ENCODE measurements at regions not wholly inside any gene's neighbourhood (a gene's known extent, or its start where the extent isn't known, plus 50 kb on each side); places are given as distances from the start of the nearest gene placed in this dataset.
"Not testable (repeated sequence)": the region's sequence is repeated elsewhere in the genome, so short reads cannot be mapped to it uniquely, and the experiment has no call there.

GRCh38 chr12:73731658-73732057, 806.0 kb upstream of the ATXN7L3B start:
- DNase-seq = no peak

- no peak for DNase-seq
Observed at GRCh38 chr12:73769337-73769736, 768.3 kb upstream of the ATXN7L3B start.

- DNase-seq = no peak
Observed at GRCh38 chr12:73798523-73798922, 739.1 kb upstream of the ATXN7L3B start.

GRCh38 chr12:73815072-73815645, 722.5 kb upstream of the ATXN7L3B start:
- DNase-seq = no peak

GRCh38 chr12:73817161-73817560, 720.5 kb upstream of the ATXN7L3B start:
- DNase-seq = no peak

GRCh38 chr12:73833746-73834145, 703.9 kb upstream of the ATXN7L3B start:
- no peak for DNase-seq

GRCh38 chr12:73841963-73842362, 695.7 kb upstream of the ATXN7L3B start:
- no peak for DNase-seq

- peak; percentile 2 for DNase-seq
Observed at GRCh38 chr12:73863546-73863945, 674.1 kb upstream of the ATXN7L3B start.

GRCh38 chr12:73867147-73867546, 670.5 kb upstream of the ATXN7L3B start:
- no peak for DNase-seq

- DNase-seq = not testable (repeated sequence)
Observed at GRCh38 chr12:73877291-73877690, 660.3 kb upstream of the ATXN7L3B start.

GRCh38 chr12:73892201-73892600, 645.4 kb upstream of the ATXN7L3B start:
- DNase-seq = no peak

- DNase-seq = no peak
Observed at GRCh38 chr12:73898645-73899044, 639.0 kb upstream of the ATXN7L3B start.

GRCh38 chr12:73902260-73902659, 635.4 kb upstream of the ATXN7L3B start:
- no peak for DNase-seq

GRCh38 chr12:73906757-73907156, 630.9 kb upstream of the ATXN7L3B start:
- DNase-seq = no peak

GRCh38 chr12:73935817-73936216, 601.8 kb upstream of the ATXN7L3B start:
- no peak for DNase-seq

- no peak for DNase-seq
Observed at GRCh38 chr12:73947326-73948026, 590.2 kb upstream of the ATXN7L3B start.

GRCh38 chr12:73950507-73950906, 587.1 kb upstream of the ATXN7L3B start:
- no peak for DNase-seq

- no peak for DNase-seq
Observed at GRCh38 chr12:73951956-73952703, 585.5 kb upstream of the ATXN7L3B start.

- DNase-seq = no peak
Observed at GRCh38 chr12:73964641-73965040, 573.0 kb upstream of the ATXN7L3B start.

GRCh38 chr12:73973486-73973885, 564.1 kb upstream of the ATXN7L3B start:
- DNase-seq = no peak

- no peak for DNase-seq
Observed at GRCh38 chr12:73984552-73984951, 553.1 kb upstream of the ATXN7L3B start.

- DNase-seq = no peak
Observed at GRCh38 chr12:73991138-73991537, 546.5 kb upstream of the ATXN7L3B start.

GRCh38 chr12:73998894-73999293, 538.7 kb upstream of the ATXN7L3B start:
- DNase-seq = no peak

- no peak for DNase-seq
Observed at GRCh38 chr12:74015118-74015517, 522.5 kb upstream of the ATXN7L3B start.
